ENCODE measurements at regions not wholly inside any gene's neighbourhood (a gene's known extent, or its start where the extent isn't known, plus 50 kb on each side); places are given as distances from the start of the nearest gene placed in this dataset.

DNA sequence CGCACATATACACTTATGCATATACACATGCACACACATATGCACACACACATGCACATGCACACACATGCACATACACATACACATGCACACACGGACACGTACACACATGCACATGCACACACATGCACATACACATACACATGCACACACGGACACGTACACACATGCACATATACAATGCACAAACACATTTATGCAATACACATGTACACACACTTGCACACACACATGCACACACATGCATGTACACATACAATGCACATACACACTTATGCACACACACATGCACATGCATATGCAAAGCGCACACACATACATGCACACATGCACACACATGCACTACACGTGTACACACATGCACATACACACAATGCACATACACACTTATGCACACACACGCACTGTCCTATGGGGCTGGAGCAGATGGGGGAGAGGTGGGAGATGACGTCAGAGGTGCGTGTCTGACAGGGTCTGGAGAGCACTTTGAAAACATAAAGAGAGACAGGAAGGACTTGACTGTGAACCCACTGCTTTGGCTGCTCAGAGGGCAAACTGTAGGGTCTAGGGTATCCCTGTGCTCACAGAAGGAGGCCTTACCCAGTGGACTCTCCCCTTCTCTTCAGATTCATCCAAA, 108.2 kb downstream of the UQCRFS1 start:
- Histone ChIP-seq H3K36me3 (no peaks in the 10 kb centered on the region), H3K9me3 (no peaks in the 10 kb centered on the region), H3K27me3 (no peaks in the 10 kb centered on the region), H3K4me1 (peaks cover 0 to 6% (median 3%) of the 10 kb centered on the region in 4 donors), H3K27ac (no peak overlapping the region), H3K4me3 (no peak overlapping the region)
- 91 to 95% methylated on average over 10 of the region's 10 CpGs for WGBS, 2 donors
- intact Hi-C loops (cut with DNase I) = no loop called here
- DNase-seq = no peak
- TF ChIP-seq POLR2A (IDR thresholded peaks at IDR 0.05) (no peak), EP300 (IDR thresholded peaks at IDR 0.05) (no peak), POLR2AphosphoS5 (IDR thresholded peaks at IDR 0.05) (no peak)
- TF ChIP-seq, protein P1, sequence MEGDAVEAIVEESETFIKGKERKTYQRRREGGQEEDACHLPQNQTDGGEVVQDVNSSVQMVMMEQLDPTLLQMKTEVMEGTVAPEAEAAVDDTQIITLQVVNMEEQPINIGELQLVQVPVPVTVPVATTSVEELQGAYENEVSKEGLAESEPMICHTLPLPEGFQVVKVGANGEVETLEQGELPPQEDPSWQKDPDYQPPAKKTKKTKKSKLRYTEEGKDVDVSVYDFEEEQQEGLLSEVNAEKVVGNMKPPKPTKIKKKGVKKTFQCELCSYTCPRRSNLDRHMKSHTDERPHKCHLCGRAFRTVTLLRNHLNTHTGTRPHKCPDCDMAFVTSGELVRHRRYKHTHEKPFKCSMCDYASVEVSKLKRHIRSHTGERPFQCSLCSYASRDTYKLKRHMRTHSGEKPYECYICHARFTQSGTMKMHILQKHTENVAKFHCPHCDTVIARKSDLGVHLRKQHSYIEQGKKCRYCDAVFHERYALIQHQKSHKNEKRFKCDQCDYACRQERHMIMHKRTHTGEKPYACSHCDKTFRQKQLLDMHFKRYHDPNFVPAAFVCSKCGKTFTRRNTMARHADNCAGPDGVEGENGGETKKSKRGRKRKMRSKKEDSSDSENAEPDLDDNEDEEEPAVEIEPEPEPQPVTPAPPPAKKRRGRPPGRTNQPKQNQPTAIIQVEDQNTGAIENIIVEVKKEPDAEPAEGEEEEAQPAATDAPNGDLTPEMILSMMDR (IDR thresholded peaks at IDR 0.05) = no peak

DNA sequence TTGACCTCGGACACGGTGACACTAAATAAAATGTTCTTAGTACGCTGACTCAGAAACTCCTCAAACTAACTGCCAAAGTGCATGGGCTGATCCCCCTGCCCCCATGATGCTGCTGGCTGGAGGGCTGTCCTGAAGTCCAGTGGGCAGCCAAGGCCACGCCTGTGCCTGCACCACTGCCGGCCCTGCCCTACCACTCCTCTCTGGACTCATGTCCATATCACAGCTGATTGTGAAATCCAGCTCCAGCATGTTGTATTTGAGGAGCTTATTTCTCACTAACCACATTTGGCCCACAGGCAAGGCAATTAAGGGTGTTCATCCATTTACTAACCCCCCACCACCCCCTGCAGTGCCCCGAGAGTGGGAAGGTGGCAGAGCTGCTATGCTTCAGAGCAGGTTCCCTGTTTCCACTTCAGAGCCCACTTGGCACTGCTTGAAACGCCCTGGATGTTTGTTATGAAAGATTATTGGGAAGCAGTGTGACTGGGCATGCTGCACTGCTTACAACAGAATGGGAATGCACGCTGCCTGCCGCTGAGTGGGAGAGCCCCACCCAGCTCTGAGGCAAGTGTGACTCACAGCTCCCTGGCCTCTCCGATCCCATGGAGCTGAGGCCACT, 114.0 kb downstream of the UQCRFS1 start:
- peak; percentile 90 for DNase-seq
- Histone ChIP-seq H3K27me3 (no peaks in the 10 kb centered on the region), H3K36me3 (no peaks in the 10 kb centered on the region), H3K27ac (peak overlapping the region; percentile 55 to 64 (median 56)), H3K4me3 (no peak overlapping the region), H3K9me3 (peaks cover 0 to 2% (median 0%) of the 10 kb centered on the region in 4 donors), H3K4me1 (peaks cover 0 to 11% (median 0%) of the 10 kb centered on the region in 4 donors)
- intact Hi-C loops (cut with DNase I) = no loop called here
- 53 to 67% methylated on average over 10 of the region's 10 CpGs for WGBS, 2 donors
- TF ChIP-seq EP300 (IDR thresholded peaks at IDR 0.05) (no peak), POLR2AphosphoS5 (IDR thresholded peaks at IDR 0.05) (peak in 2 of 4 donors; percentile 12 to 48)

DNA sequence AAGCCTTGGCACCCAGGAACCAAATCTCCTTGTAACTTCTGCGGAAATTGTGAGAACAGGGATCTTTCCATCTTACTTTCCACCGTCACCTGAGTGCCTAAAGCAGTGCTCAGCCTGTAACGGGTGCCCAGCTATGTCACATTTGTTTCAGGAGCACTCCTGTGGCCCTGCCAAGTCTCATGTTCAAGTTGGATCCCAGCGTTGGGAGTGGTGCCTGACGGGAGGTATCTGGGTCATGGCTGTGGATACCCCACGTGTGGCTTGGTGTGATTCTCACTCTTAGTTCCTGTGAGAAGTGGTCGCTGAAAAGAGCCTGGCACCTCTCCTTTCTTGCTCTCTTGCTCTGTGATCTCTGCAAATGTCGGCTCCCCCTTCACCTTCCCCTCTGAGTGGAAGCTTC, 114.9 kb downstream of the UQCRFS1 start:
- peaks cover 0 to 11% (median 0%) of the 10 kb centered on the region in 4 donors for H3K4me1 ChIP-seq
- H3K9me3 ChIP-seq = peaks cover 0 to 2% (median 0%) of the 10 kb centered on the region in 4 donors
- DNase-seq = no peak
- intact Hi-C loops (cut with DNase I) = no loop called here
- peak overlapping the region; percentile 28 to 64 (median 44) for H3K27ac ChIP-seq
- no peaks in the 10 kb centered on the region for H3K27me3 ChIP-seq
- no peak overlapping the region for H3K4me3 ChIP-seq
- TF ChIP-seq, protein P1 (IDR thresholded peaks at IDR 0.05) = no peak
- TF ChIP-seq EP300 (IDR thresholded peaks at IDR 0.05) = no peak
- TF ChIP-seq POLR2AphosphoS5 (IDR thresholded peaks at IDR 0.05) = no peak
- TF ChIP-seq POLR2A (IDR thresholded peaks at IDR 0.05) = no peak
- no peaks in the 10 kb centered on the region for H3K36me3 ChIP-seq
- WGBS, 2 donors = 79 to 81% methylated on average over 8 of the region's 8 CpGs

DNA sequence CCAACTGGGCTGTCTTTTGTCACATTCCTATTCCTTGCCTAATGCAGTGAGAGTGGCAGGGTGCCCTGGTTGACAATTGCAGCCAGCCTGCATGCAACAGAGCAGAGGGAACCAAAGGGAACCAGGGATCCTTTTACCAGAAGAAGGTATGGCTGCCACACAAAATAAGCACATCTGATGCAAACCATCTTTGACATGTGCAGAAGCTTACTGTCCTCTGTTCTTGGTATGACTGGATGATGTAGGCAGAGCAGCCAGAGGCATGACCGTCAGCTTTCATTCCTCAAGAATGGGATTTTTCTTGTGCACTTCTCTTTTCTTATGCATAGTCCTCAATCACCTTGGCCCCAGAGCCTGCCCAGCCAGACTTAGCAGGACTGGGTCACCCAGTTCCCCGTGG, 116.1 kb downstream of the UQCRFS1 start:
- Histone ChIP-seq H3K36me3 (no peaks in the 10 kb centered on the region), H3K4me1 (peaks cover 0 to 11% (median 0%) of the 10 kb centered on the region in 4 donors), H3K27me3 (no peaks in the 10 kb centered on the region), H3K4me3 (no peak overlapping the region), H3K27ac (no peak overlapping the region), H3K9me3 (peaks cover 0 to 2% (median 0%) of the 10 kb centered on the region in 4 donors)
- DNase-seq = no peak
- intact Hi-C loops (cut with DNase I) = no loop called here
- 58 to 67% methylated on average over 2 of the region's 2 CpGs for WGBS, 2 donors
- TF ChIP-seq POLR2AphosphoS5 (IDR thresholded peaks at IDR 0.05) = no peak
- TF ChIP-seq, protein P1 (IDR thresholded peaks at IDR 0.05) = no peak
- no peak for TF ChIP-seq EP300 (IDR thresholded peaks at IDR 0.05)
- no peak for TF ChIP-seq POLR2A (IDR thresholded peaks at IDR 0.05)

DNA sequence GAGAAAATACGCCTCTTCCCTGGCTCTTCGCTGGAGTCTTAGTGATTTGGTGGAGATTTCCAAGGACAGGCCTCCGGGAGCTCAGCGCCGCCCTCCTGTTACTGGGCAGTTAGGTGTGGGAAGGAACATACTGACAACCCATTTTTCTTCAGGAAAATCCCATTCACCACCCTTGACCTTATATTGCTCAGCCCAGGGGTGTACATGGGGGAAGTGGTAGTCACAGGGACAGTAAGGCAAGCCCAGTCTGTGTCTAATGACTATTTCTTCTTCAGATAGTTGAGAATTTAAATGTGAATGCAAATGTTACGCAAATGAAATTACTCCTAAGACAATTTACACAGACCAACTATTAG, 119.4 kb downstream of the UQCRFS1 start:
- Histone ChIP-seq H3K4me1 (no peaks in the 10 kb centered on the region), H3K27ac (no peak overlapping the region), H3K9me3 (no peaks in the 10 kb centered on the region), H3K36me3 (no peaks in the 10 kb centered on the region), H3K4me3 (no peak overlapping the region), H3K27me3 (peaks cover 0 to 4% (median 0%) of the 10 kb centered on the region in 3 donors)
- no peak for DNase-seq
- TF ChIP-seq POLR2A (IDR thresholded peaks at IDR 0.05) = no peak
- no peak for TF ChIP-seq EP300 (IDR thresholded peaks at IDR 0.05)
- TF ChIP-seq, protein P1 (IDR thresholded peaks at IDR 0.05) = no peak
- no peak for TF ChIP-seq POLR2AphosphoS5 (IDR thresholded peaks at IDR 0.05)
- intact Hi-C loops (cut with DNase I) = no loop called here
- 83 to 85% methylated on average over 6 of the region's 6 CpGs for WGBS, 2 donors

Measured in sigmoid colon (tissue), 6 donors.